ENCODE measurements at regions not wholly inside any gene's neighbourhood (a gene's known extent, or its start where the extent isn't known, plus 50 kb on each side); places are given as distances from the start of the nearest gene placed in this dataset.

GRCh38 chr6:150668900-150669302, 69.2 kb downstream of the PLEKHG1 start:
- 16 to 19% methylated on average over 1 of the region's 1 CpG for WGBS, 2 donors
- DNase-seq (no peak), ATAC-seq (no peak)
- Histone ChIP-seq H3K4me3 (no peak overlapping the region), H3K27me3 (no peaks in the 10 kb centered on the region), H3K4me1 (peaks cover 0 to 61% (median 30%) of the 10 kb centered on the region in 9 donors), H3K9me3 (no peaks in the 10 kb centered on the region), H3K27ac (peak overlapping the region; percentile 27 to 79 (median 58)), H3K36me3 (no peaks in the 10 kb centered on the region)
- TF ChIP-seq CTCF (IDR thresholded peaks at IDR 0.05), result no peak
- intact Hi-C loops (cut with DNase I), result loop anchor here in 1 of 10 donors (5.0 kb wide), 1 partner anchor 62 kb away; no protein-coding TSS in a partner anchor

- DNase-seq (no peak), ATAC-seq (no peak)
- Histone ChIP-seq H3K27me3 (no peaks in the 10 kb centered on the region), H3K27ac (no peak overlapping the region), H3K9me3 (no peaks in the 10 kb centered on the region), H3K36me3 (no peaks in the 10 kb centered on the region), H3K4me1 (peaks cover 0 to 62% (median 30%) of the 10 kb centered on the region in 9 donors), H3K4me3 (no peak overlapping the region)
- TF ChIP-seq CTCF (IDR thresholded peaks at IDR 0.05), result no peak
- 97% methylated on average over 7 of the region's 7 CpGs for WGBS, 2 donors
- intact Hi-C loops (cut with DNase I), result no loop called here
Measured at GRCh38 chr6:150670311-150670710, 70.6 kb downstream of the PLEKHG1 start.

- intact Hi-C loops (cut with DNase I), result no loop called here
- 50 to 60% methylated on average over 2 of the region's 2 CpGs for WGBS, 2 donors
- no peaks in the 10 kb centered on the region for H3K9me3 ChIP-seq
- peaks cover 0 to 7% (median 0%) of the 10 kb centered on the region in 9 donors for H3K36me3 ChIP-seq
- DNase-seq (no peak), ATAC-seq (no peak)
- no peak overlapping the region for H3K4me3 ChIP-seq
- H3K4me1 ChIP-seq, result peaks cover 0 to 40% (median 19%) of the 10 kb centered on the region in 9 donors
- H3K27ac ChIP-seq, result no peak overlapping the region
- no peak for TF ChIP-seq CTCF (IDR thresholded peaks at IDR 0.05)
- no peaks in the 10 kb centered on the region for H3K27me3 ChIP-seq
Measured at GRCh38 chr6:150672800-150673199, 73.1 kb downstream of the PLEKHG1 start.

GRCh38 chr6:150673720-150674346, 74.1 kb downstream of the PLEKHG1 start:
- Histone ChIP-seq H3K27ac (no peak overlapping the region), H3K4me3 (no peak overlapping the region), H3K4me1 (peaks cover 0 to 30% (median 10%) of the 10 kb centered on the region in 9 donors), H3K36me3 (peaks cover 0 to 7% (median 0%) of the 10 kb centered on the region in 9 donors), H3K27me3 (no peaks in the 10 kb centered on the region), H3K9me3 (no peaks in the 10 kb centered on the region)
- TF ChIP-seq CTCF (IDR thresholded peaks at IDR 0.05), result no peak
- intact Hi-C loops (cut with DNase I), result no loop called here
- 93% methylated on average over 9 of the region's 9 CpGs for WGBS, 2 donors
- no peak for ATAC-seq
- DNase-seq, result no peak

Data from heart right ventricle (tissue), 16 donors.